ENCODE measurements at regions not wholly inside any gene's neighbourhood (a gene's known extent, or its start where the extent isn't known, plus 50 kb on each side); places are given as distances from the start of the nearest gene placed in this dataset.
A peak's percentile ranks its signal among the peaks of the same experiment; 100 is the strongest.

GRCh38 chr3:159796744-159797143 lies 191.9 kb upstream of the IL12A start:
- ATAC-seq, result peak; percentile 66
- TF ChIP-seq ZFP3 (CRISPR knock-in tag; IDR thresholded peaks at IDR 0.05) (no peak), GLIS3 (CRISPR knock-in tag; IDR thresholded peaks at IDR 0.05) (no peak), ISL1 (CRISPR knock-in tag; IDR thresholded peaks at IDR 0.05) (no peak), OSR1 (CRISPR knock-in tag; IDR thresholded peaks at IDR 0.05) (no peak), ZC3H10 (CRISPR knock-in tag; IDR thresholded peaks at IDR 0.05) (no peak), TCF4 (CRISPR knock-in tag; IDR thresholded peaks at IDR 0.05; ENCODE audit: borderline replicate concordance) (no peak), SNAI2 (CRISPR knock-in tag; IDR thresholded peaks at IDR 0.05) (no peak), ZNF70 (CRISPR knock-in tag; IDR thresholded peaks at IDR 0.05) (no peak), TOX (CRISPR knock-in tag; IDR thresholded peaks at IDR 0.05; ENCODE audit: borderline replicate concordance) (no peak), CREB5 (CRISPR knock-in tag; IDR thresholded peaks at IDR 0.05; ENCODE audit: low read depth) (no peak), BACH2 (CRISPR knock-in tag; IDR thresholded peaks at IDR 0.05; ENCODE audit: borderline replicate concordance) (no peak)
- TF ChIP-seq, protein P1, sequence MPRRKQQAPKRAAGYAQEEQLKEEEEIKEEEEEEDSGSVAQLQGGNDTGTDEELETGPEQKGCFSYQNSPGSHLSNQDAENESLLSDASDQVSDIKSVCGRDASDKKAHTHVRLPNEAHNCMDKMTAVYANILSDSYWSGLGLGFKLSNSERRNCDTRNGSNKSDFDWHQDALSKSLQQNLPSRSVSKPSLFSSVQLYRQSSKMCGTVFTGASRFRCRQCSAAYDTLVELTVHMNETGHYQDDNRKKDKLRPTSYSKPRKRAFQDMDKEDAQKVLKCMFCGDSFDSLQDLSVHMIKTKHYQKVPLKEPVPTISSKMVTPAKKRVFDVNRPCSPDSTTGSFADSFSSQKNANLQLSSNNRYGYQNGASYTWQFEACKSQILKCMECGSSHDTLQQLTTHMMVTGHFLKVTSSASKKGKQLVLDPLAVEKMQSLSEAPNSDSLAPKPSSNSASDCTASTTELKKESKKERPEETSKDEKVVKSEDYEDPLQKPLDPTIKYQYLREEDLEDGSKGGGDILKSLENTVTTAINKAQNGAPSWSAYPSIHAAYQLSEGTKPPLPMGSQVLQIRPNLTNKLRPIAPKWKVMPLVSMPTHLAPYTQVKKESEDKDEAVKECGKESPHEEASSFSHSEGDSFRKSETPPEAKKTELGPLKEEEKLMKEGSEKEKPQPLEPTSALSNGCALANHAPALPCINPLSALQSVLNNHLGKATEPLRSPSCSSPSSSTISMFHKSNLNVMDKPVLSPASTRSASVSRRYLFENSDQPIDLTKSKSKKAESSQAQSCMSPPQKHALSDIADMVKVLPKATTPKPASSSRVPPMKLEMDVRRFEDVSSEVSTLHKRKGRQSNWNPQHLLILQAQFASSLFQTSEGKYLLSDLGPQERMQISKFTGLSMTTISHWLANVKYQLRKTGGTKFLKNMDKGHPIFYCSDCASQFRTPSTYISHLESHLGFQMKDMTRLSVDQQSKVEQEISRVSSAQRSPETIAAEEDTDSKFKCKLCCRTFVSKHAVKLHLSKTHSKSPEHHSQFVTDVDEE (CRISPR knock-in tag; IDR thresholded peaks at IDR 0.05), result no peak

DNA sequence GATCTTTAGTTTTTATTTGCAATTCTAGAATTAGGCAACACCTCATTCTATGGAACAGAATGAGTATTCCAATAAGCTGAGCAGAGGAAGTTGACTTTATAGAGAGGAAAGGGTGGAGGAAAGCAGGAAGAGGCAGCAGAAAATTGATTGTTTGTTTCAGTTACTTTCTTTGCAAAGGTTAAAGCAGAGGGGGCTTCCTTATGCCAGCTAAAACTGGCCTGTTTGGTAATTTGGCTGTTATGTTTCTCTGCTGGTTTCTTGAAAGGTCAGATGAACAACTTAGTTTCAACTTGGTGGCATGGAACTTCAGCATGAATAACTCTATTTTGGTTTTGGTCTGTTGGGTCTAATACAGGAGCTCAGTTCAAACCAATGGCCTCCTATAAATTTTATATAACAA lies 190.9 kb upstream of the IL12A start:
- no peak for ATAC-seq
- TF ChIP-seq GLIS3 (CRISPR knock-in tag; IDR thresholded peaks at IDR 0.05) (no peak), CSRNP3 (CRISPR knock-in tag; IDR thresholded peaks at IDR 0.05) (no peak), PPARA (CRISPR knock-in tag; IDR thresholded peaks at IDR 0.05; ENCODE audit: borderline replicate concordance) (no peak), ZC3H10 (CRISPR knock-in tag; IDR thresholded peaks at IDR 0.05) (no peak), SNAI2 (CRISPR knock-in tag; IDR thresholded peaks at IDR 0.05) (no peak), POU6F1 (CRISPR knock-in tag; IDR thresholded peaks at IDR 0.05; ENCODE audit: borderline replicate concordance, low read depth) (no peak), RARB (CRISPR knock-in tag; IDR thresholded peaks at IDR 0.05) (no peak), TOX (CRISPR knock-in tag; IDR thresholded peaks at IDR 0.05; ENCODE audit: borderline replicate concordance) (no peak), ZFP30 (CRISPR knock-in tag; IDR thresholded peaks at IDR 0.05) (no peak), ZNF565 (CRISPR knock-in tag; conservative IDR thresholded peaks at IDR 0.05; ENCODE audit: low read depth) (no peak), ZNF70 (CRISPR knock-in tag; IDR thresholded peaks at IDR 0.05) (no peak), OSR1 (CRISPR knock-in tag; IDR thresholded peaks at IDR 0.05) (no peak), CREB5 (CRISPR knock-in tag; IDR thresholded peaks at IDR 0.05; ENCODE audit: low read depth) (no peak), TCF4 (CRISPR knock-in tag; IDR thresholded peaks at IDR 0.05; ENCODE audit: borderline replicate concordance) (no peak), ESRRG (CRISPR knock-in tag; IDR thresholded peaks at IDR 0.05) (no peak), ZNF8 (CRISPR knock-in tag; IDR thresholded peaks at IDR 0.05) (no peak), ARNTL (CRISPR knock-in tag; IDR thresholded peaks at IDR 0.05; ENCODE audit: borderline replicate concordance, low read depth) (no peak)
- TF ChIP-seq, protein P1 (CRISPR knock-in tag; IDR thresholded peaks at IDR 0.05), result no peak
- TF ChIP-seq, protein P2, sequence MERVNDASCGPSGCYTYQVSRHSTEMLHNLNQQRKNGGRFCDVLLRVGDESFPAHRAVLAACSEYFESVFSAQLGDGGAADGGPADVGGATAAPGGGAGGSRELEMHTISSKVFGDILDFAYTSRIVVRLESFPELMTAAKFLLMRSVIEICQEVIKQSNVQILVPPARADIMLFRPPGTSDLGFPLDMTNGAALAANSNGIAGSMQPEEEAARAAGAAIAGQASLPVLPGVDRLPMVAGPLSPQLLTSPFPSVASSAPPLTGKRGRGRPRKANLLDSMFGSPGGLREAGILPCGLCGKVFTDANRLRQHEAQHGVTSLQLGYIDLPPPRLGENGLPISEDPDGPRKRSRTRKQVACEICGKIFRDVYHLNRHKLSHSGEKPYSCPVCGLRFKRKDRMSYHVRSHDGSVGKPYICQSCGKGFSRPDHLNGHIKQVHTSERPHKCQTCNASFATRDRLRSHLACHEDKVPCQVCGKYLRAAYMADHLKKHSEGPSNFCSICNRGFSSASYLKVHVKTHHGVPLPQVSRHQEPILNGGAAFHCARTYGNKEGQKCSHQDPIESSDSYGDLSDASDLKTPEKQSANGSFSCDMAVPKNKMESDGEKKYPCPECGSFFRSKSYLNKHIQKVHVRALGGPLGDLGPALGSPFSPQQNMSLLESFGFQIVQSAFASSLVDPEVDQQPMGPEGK (CRISPR knock-in tag; IDR thresholded peaks at IDR 0.05; ENCODE audit: borderline replicate concordance), result no peak

Measured in SK-N-SH treated with all-trans-retinoic acid at 6 μM for 48 hours (cell line).